Suprapubic skin (tissue), 3 donors: ENCODE measurements at regions not wholly inside any gene's neighbourhood (a gene's known extent, or its start where the extent isn't known, plus 50 kb on each side); places are given as distances from the start of the nearest gene placed in this dataset.

Source experiments
- POLR2A ChIP-seq, 2 donors: fragments of 450-650 bp; IDR thresholded peaks; one replicate each; pipeline ENCODE4 v1.6.1; 2017; ENCODE audit warnings: antibody characterized with exemption in 2 of 2, mild to moderate bottlenecking in 2 of 2, moderate library complexity in 2 of 2
- TF ChIP-seq, protein P1 (sequence below), 2 donors: fragments of 200-600 bp in 1 of 2; fragments of 450-650 bp in 1 of 2; sonication (generic) in 1 of 2; IDR thresholded peaks; one replicate each; pipeline ENCODE4 v1.5.1; 2016 to 2019; ENCODE audit warnings: antibody characterized with exemption in 2 of 2, mild to moderate bottlenecking in 1 of 2, moderate library complexity in 1 of 2

- no peak for TF ChIP-seq POLR2A (IDR thresholded peaks at IDR 0.05)
- TF ChIP-seq, protein P1, sequence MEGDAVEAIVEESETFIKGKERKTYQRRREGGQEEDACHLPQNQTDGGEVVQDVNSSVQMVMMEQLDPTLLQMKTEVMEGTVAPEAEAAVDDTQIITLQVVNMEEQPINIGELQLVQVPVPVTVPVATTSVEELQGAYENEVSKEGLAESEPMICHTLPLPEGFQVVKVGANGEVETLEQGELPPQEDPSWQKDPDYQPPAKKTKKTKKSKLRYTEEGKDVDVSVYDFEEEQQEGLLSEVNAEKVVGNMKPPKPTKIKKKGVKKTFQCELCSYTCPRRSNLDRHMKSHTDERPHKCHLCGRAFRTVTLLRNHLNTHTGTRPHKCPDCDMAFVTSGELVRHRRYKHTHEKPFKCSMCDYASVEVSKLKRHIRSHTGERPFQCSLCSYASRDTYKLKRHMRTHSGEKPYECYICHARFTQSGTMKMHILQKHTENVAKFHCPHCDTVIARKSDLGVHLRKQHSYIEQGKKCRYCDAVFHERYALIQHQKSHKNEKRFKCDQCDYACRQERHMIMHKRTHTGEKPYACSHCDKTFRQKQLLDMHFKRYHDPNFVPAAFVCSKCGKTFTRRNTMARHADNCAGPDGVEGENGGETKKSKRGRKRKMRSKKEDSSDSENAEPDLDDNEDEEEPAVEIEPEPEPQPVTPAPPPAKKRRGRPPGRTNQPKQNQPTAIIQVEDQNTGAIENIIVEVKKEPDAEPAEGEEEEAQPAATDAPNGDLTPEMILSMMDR (IDR thresholded peaks at IDR 0.05) = no peak
These were observed 210.4 kb upstream of the C14orf180 start for GRCh38 chr14:104369208-104369607.
